RPMI8226 (cell line): ENCODE measurements at regions not wholly inside any gene's neighbourhood (a gene's known extent, or its start where the extent isn't known, plus 50 kb on each side); places are given as distances from the start of the nearest gene placed in this dataset.
A peak's percentile ranks its signal among the peaks of the same experiment; 100 is the strongest.

Experiments used
- DNase-seq: peaks from one replicate; pipeline ENCODE4 v3.0.0-alpha.2; 2015

GRCh38 chr1:101317590-101317989 is 80.8 kb downstream of the S1PR1 start:
- DNase-seq, result no peak

- no peak for DNase-seq
Measured at GRCh38 chr1:101323535-101323934, 86.7 kb downstream of the S1PR1 start.

- no peak for DNase-seq
Measured at GRCh38 chr1:101325144-101325543, 88.3 kb downstream of the S1PR1 start.

GRCh38 chr1:101330427-101331130 is 93.8 kb downstream of the S1PR1 start:
- no peak for DNase-seq

GRCh38 chr1:101331794-101332193 is 95.0 kb downstream of the S1PR1 start:
- no peak for DNase-seq

GRCh38 chr1:101332633-101333032 is 95.8 kb downstream of the S1PR1 start:
- no peak for DNase-seq

GRCh38 chr1:101333186-101333585 is 96.4 kb downstream of the S1PR1 start:
- DNase-seq, result no peak

- no peak for DNase-seq
Measured at GRCh38 chr1:101337968-101338367, 101.1 kb downstream of the S1PR1 start.

GRCh38 chr1:101338714-101339430 is 102.1 kb downstream of the S1PR1 start:
- no peak for DNase-seq

- DNase-seq, result peak; percentile 18
Measured at GRCh38 chr1:101344745-101345144, 107.9 kb downstream of the S1PR1 start.

- DNase-seq, result no peak
Measured at GRCh38 chr1:101346419-101346818, 109.6 kb downstream of the S1PR1 start.

- no peak for DNase-seq
Measured at GRCh38 chr1:101356013-101356412, 119.2 kb downstream of the S1PR1 start.

- DNase-seq, result no peak
Measured at GRCh38 chr1:101356604-101357443, 120.0 kb downstream of the S1PR1 start.

GRCh38 chr1:101357444-101357986 is 120.7 kb downstream of the S1PR1 start:
- peak; percentile 67 for DNase-seq

- no peak for DNase-seq
Measured at GRCh38 chr1:101360506-101360905, 123.7 kb downstream of the S1PR1 start.

- DNase-seq, result no peak
Measured at GRCh38 chr1:101363891-101364318, 127.1 kb downstream of the S1PR1 start.

- DNase-seq, result no peak
Measured at GRCh38 chr1:101364370-101365120, 127.7 kb downstream of the S1PR1 start.

- no peak for DNase-seq
Measured at GRCh38 chr1:101365186-101365585, 128.4 kb downstream of the S1PR1 start.

- no peak for DNase-seq
Measured at GRCh38 chr1:101365878-101366277, 129.1 kb downstream of the S1PR1 start.

- DNase-seq, result no peak
Measured at GRCh38 chr1:101366513-101367215, 129.8 kb downstream of the S1PR1 start.

GRCh38 chr1:101367630-101368029 is 130.8 kb downstream of the S1PR1 start:
- no peak for DNase-seq

GRCh38 chr1:101370488-101370887 is 133.7 kb downstream of the S1PR1 start:
- DNase-seq, result no peak
